Mesenchymal stem cell (in vitro differentiated cells and primary cell): ENCODE measurements at regions not wholly inside any gene's neighbourhood (a gene's known extent, or its start where the extent isn't known, plus 50 kb on each side); places are given as distances from the start of the nearest gene placed in this dataset.
A peak's percentile ranks its signal among the peaks of the same experiment; 100 is the strongest.

Source experiments
- DNase-seq: peaks from one replicate; pipeline ENCODE4 v3.0.0-alpha.2; 2013
- H2AFZ ChIP-seq: one replicate; pipeline ENCODE4 v1.6.1; 2013; ENCODE audit warnings: low read depth, mild to moderate bottlenecking, control low read depth, inconsistent platforms, low read length, moderate library complexity
- H2AK5ac ChIP-seq: 2 replicates; pipeline ENCODE4 v1.6.1; 2013; ENCODE audit warnings: low read length, moderate library complexity, mild to moderate bottlenecking, inconsistent platforms; ENCODE audit not compliant: severe bottlenecking
- H2BK120ac ChIP-seq: one replicate; pipeline ENCODE4 v1.6.1; 2013; ENCODE audit warnings: low read depth, mild to moderate bottlenecking, inconsistent platforms, low read length, moderate library complexity
- H2BK12ac ChIP-seq, 2 experiments: one replicate each; pipeline ENCODE4 v1.6.1; 2013; ENCODE audit warnings: inconsistent platforms in 2 of 2, low read length in 2 of 2, mild to moderate bottlenecking in 2 of 2, moderate library complexity in 2 of 2, control low read depth in 1 of 2
- H2BK15ac ChIP-seq: one replicate; pipeline ENCODE4 v1.6.1; 2013; ENCODE audit warnings: mild to moderate bottlenecking, low read depth, inconsistent platforms; ENCODE audit not compliant: poor library complexity, severe bottlenecking
- H2BK5ac ChIP-seq: 2 replicates; pipeline ENCODE4 v1.6.1; 2013; ENCODE audit warnings: low read depth, mild to moderate bottlenecking, low read length, control low read depth, inconsistent platforms; ENCODE audit not compliant: poor library complexity, severe bottlenecking
- H3K14ac ChIP-seq, 2 experiments: one replicate each; pipeline ENCODE4 v1.6.1; 2013; ENCODE audit warnings: inconsistent platforms in 2 of 2, low read length in 2 of 2, control low read depth in 1 of 2, mild to moderate bottlenecking in 1 of 2, moderate library complexity in 1 of 2
- H3K18ac ChIP-seq, 2 experiments: one replicate each; pipeline ENCODE4 v1.6.1; 2013; ENCODE audit warnings: inconsistent platforms in 2 of 2, low read length in 2 of 2, control low read depth in 1 of 2, low read depth in 1 of 2, mild to moderate bottlenecking in 1 of 2
- H3K23ac ChIP-seq, 2 experiments: one replicate each; pipeline ENCODE4 v1.6.1; 2013; ENCODE audit warnings: inconsistent platforms in 2 of 2, low read length in 2 of 2, mild to moderate bottlenecking in 2 of 2, moderate library complexity in 2 of 2, control low read depth in 1 of 2
- H3K27ac ChIP-seq: 2 replicates; pipeline ENCODE4 v1.5.1; 2013; ENCODE audit warnings: mild to moderate bottlenecking, moderate library complexity, low read length, control low read depth, inconsistent platforms; ENCODE audit not compliant: poor library complexity, severe bottlenecking
- H3K27me3 ChIP-seq, 2 experiments: 2 replicates each; pipeline versions ENCODE4 v1.6.1 to v1.7.0; 2013; ENCODE audit warnings: low read length in 2 of 2, mild to moderate bottlenecking in 2 of 2, moderate library complexity in 2 of 2, control low read depth in 1 of 2, inconsistent platforms in 1 of 2; ENCODE audit not compliant: control insufficient read depth in 1 of 2, insufficient read depth in 1 of 2
- H3K36me3 ChIP-seq, 2 experiments: 2 replicates each; pipeline versions ENCODE4 v1.6.1 to v1.7.0; 2013; ENCODE audit warnings: low read length in 2 of 2, control low read depth in 1 of 2, inconsistent platforms in 1 of 2, low read depth in 1 of 2, mild to moderate bottlenecking in 1 of 2; ENCODE audit not compliant: insufficient read depth in 2 of 2, control insufficient read depth in 1 of 2
- H3K4ac ChIP-seq, 2 experiments: one replicate each; pipeline ENCODE4 v1.6.1; 2013; ENCODE audit warnings: inconsistent platforms in 2 of 2, low read length in 2 of 2, mild to moderate bottlenecking in 2 of 2, moderate library complexity in 2 of 2, control low read depth in 1 of 2, low read depth in 1 of 2
- H3K4me1 ChIP-seq: 2 replicates; pipeline ENCODE4 v1.6.1; 2013; ENCODE audit warnings: low read depth, low read length, control low read depth; ENCODE audit not compliant: control insufficient read depth, insufficient read depth
- H3K4me2 ChIP-seq: 2 replicates; pipeline ENCODE4 v1.6.1; 2013; ENCODE audit warnings: low read length, mild to moderate bottlenecking, inconsistent platforms; ENCODE audit not compliant: poor library complexity, severe bottlenecking
- H3K4me3 ChIP-seq, 2 experiments: 2 replicates each; pipeline versions ENCODE4 v1.5.1 to v1.7.0; 2013; ENCODE audit warnings: low read length in 2 of 2, mild to moderate bottlenecking in 2 of 2, control low read depth in 1 of 2, low read depth in 1 of 2; ENCODE audit not compliant: insufficient read depth in 1 of 2
- H3K79me1 ChIP-seq: replicated peaks from 2 replicates; pipeline ENCODE4 v1.6.1; 2013; ENCODE audit warnings: mild to moderate bottlenecking, control low read depth, low read length, inconsistent platforms; ENCODE audit not compliant: poor library complexity, severe bottlenecking
- H3K9ac ChIP-seq: 2 replicates; pipeline ENCODE4 v1.7.0; 2013; ENCODE audit warnings: mild to moderate bottlenecking, low read length, moderate library complexity
- H3K9me3 ChIP-seq: 2 replicates; pipeline ENCODE4 v1.7.0; 2013; ENCODE audit warnings: mild to moderate bottlenecking, low read length; ENCODE audit not compliant: control insufficient read depth
- H4K8ac ChIP-seq: one replicate; pipeline ENCODE4 v1.6.1; 2013; ENCODE audit warnings: inconsistent platforms, mild to moderate bottlenecking, low read length, moderate library complexity
- H4K91ac ChIP-seq: one replicate; pipeline ENCODE4 v1.6.1; 2013; ENCODE audit warnings: mild to moderate bottlenecking, low read length, inconsistent platforms
- WGBS: methylation state at CpG from one replicate; pipeline ENCODE4 v1.1.7; 2013; ENCODE audit warnings: mixed read lengths; 5-methylcytosine and 5-hydroxymethylcytosine counted together

DNA sequence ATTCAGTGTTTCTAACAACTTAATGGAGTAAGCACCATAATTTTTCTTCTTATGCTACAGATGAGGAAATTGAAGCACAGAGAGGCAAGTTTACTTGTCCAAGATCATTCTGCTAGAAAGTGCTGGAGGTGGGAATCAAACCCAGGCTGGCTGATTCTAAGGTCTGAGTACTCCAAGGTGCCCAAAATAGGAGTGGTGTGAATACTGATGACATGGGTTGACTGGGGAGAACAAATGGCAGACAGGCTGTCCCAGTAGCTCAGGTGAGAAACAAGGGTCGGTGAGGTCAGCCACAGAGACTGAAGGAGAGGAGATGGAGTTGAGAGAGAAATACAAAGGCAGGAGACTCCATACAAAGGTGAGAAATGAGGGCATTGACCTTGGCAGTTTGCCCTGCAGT lies 144.5 kb upstream of the EGFLAM start:
- peaks cover 11 to 15% of the 10 kb centered on the region in 2 experiments for H3K27me3 ChIP-seq
- H3K4ac ChIP-seq = no peak overlapping the region
- no peak overlapping the region for H2AK5ac ChIP-seq
- H3K27ac ChIP-seq = no peak overlapping the region
- no peaks in the 10 kb centered on the region for H3K79me1 ChIP-seq
- no peak overlapping the region for H3K9ac ChIP-seq
- no peak overlapping the region for H3K4me3 ChIP-seq
- H2BK12ac ChIP-seq = no peak overlapping the region
- no peak overlapping the region for H2BK15ac ChIP-seq
- DNase-seq = no peak
- no peak overlapping the region for H3K23ac ChIP-seq
- no peak overlapping the region for H3K18ac ChIP-seq
- H2AFZ ChIP-seq = no peak overlapping the region
- H3K36me3 ChIP-seq = no peaks in the 10 kb centered on the region
- no peak overlapping the region for H2BK5ac ChIP-seq
- WGBS = 74% methylated on average over 1 of the region's 1 CpG
- H4K8ac ChIP-seq = no peak overlapping the region
- no peak overlapping the region for H3K4me2 ChIP-seq
- H2BK120ac ChIP-seq = no peak overlapping the region
- no peak overlapping the region for H3K14ac ChIP-seq
- no peaks in the 10 kb centered on the region for H3K9me3 ChIP-seq
- H3K4me1 ChIP-seq = no peaks in the 10 kb centered on the region
- no peak overlapping the region for H4K91ac ChIP-seq

DNA sequence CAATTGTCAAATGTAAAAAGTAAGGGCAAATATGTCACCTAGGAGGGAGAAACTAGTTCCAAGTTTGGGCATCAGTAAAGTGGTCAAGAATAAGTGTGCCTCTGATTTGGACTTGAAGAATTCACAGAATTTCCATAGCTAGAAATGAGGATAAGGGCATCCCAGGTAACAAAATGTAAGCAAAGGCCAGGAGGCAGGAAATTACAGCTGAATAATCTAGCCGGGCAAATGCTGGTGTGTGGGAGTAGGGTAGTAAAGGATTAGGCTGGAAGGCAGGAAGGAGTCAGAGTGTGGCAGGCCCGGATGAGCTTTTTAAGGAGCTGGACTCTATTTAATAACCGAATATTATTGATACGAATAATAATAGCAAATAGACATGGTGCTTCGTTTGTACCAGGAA lies 144.9 kb upstream of the EGFLAM start:
- whole genome bisulfite sequencing = 95% methylated on average over 5 of the region's 5 CpGs
- no peak for DNase-seq
- Histone ChIP-seq H3K23ac (no peak overlapping the region), H4K8ac (no peak overlapping the region), H3K4me3 (no peak overlapping the region), H3K4ac (no peak overlapping the region), H3K36me3 (no peaks in the 10 kb centered on the region), H3K9ac (no peak overlapping the region), H2BK15ac (no peak overlapping the region), H3K18ac (no peak overlapping the region), H3K4me1 (no peaks in the 10 kb centered on the region), H4K91ac (no peak overlapping the region), H2AK5ac (no peak overlapping the region), H3K4me2 (no peak overlapping the region), H2BK120ac (no peak overlapping the region), H3K27ac (no peak overlapping the region), H2BK12ac (no peak overlapping the region), H2AFZ (no peak overlapping the region), H3K9me3 (no peaks in the 10 kb centered on the region), H3K14ac (no peak overlapping the region), H3K79me1 (no peaks in the 10 kb centered on the region), H3K27me3 (peaks cover 11 to 15% of the 10 kb centered on the region in 2 experiments), H2BK5ac (no peak overlapping the region)

DNA sequence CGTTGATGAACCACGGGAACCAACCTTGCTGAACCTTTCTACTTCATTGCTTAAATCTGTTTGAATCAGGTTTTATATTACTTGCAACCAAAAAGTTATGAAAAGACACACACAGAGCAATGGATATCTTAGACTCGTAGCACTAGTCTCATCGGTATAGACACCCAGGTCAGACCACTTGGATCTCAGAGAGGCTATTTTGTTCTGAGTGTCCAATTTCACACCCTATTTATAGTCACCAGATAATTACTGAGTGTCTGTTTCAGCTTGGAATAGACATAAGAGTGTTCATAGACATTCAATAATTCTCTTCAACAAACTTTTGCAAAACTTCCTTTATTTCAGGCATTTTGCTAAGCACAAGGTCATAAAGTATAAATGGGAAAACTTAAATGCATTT lies 145.4 kb upstream of the EGFLAM start:
- Histone ChIP-seq H2BK15ac (no peak overlapping the region), H3K18ac (no peak overlapping the region), H3K4me1 (no peaks in the 10 kb centered on the region), H4K91ac (no peak overlapping the region), H2BK120ac (no peak overlapping the region), H2AFZ (no peak overlapping the region), H3K36me3 (no peaks in the 10 kb centered on the region), H3K27ac (no peak overlapping the region), H3K9me3 (no peaks in the 10 kb centered on the region), H3K4me2 (no peak overlapping the region), H3K23ac (no peak overlapping the region), H3K27me3 (peaks cover 8 to 15% of the 10 kb centered on the region in 2 experiments), H3K9ac (no peak overlapping the region), H2BK12ac (no peak overlapping the region), H3K79me1 (no peaks in the 10 kb centered on the region), H2AK5ac (no peak overlapping the region), H4K8ac (no peak overlapping the region), H3K4ac (no peak overlapping the region), H2BK5ac (no peak overlapping the region), H3K14ac (no peak overlapping the region), H3K4me3 (no peak overlapping the region)
- DNase-seq = no peak
- 89% methylated on average over 4 of the region's 4 CpGs for WGBS

- H2BK12ac ChIP-seq = no peak overlapping the region
- H3K14ac ChIP-seq = peak overlapping the region in 1 of 2 experiments; percentile 7
- no peak overlapping the region for H3K4ac ChIP-seq
- no peaks in the 10 kb centered on the region for H3K9me3 ChIP-seq
- no peak overlapping the region for H2AFZ ChIP-seq
- DNase-seq = no peak
- no peak overlapping the region for H3K4me3 ChIP-seq
- no peak overlapping the region for H2AK5ac ChIP-seq
- no peak overlapping the region for H3K18ac ChIP-seq
- H3K27ac ChIP-seq = no peak overlapping the region
- H2BK120ac ChIP-seq = no peak overlapping the region
- 92% methylated on average over 3 of the region's 6 CpGs for WGBS
- H3K79me1 ChIP-seq = no peaks in the 10 kb centered on the region
- no peak overlapping the region for H4K8ac ChIP-seq
- H2BK5ac ChIP-seq = no peak overlapping the region
- H3K23ac ChIP-seq = no peak overlapping the region
- no peak overlapping the region for H3K4me2 ChIP-seq
- no peak overlapping the region for H3K9ac ChIP-seq
- no peak overlapping the region for H4K91ac ChIP-seq
- no peaks in the 10 kb centered on the region for H3K4me1 ChIP-seq
- H3K36me3 ChIP-seq = no peaks in the 10 kb centered on the region
- H2BK15ac ChIP-seq = no peak overlapping the region
- peaks cover 5 to 14% of the 10 kb centered on the region in 2 experiments for H3K27me3 ChIP-seq
These were observed 148.2 kb upstream of the EGFLAM start for GRCh38 chr5:38110130-38110529.
